ENCODE measurements at regions not wholly inside any gene's neighbourhood (a gene's known extent, or its start where the extent isn't known, plus 50 kb on each side); places are given as distances from the start of the nearest gene placed in this dataset.

GRCh38 chr4:173821876-173822275 lies 291.8 kb upstream of the HAND2 start:
- no peak for DNase-seq (ENCODE audit: low spot score)
- H3K27ac Mint-ChIP-seq = no peak overlapping the region
- H3K4me1 Mint-ChIP-seq (ENCODE audit: low read depth) = no peaks in the 10 kb centered on the region
- intact Hi-C loops (cut with micrococcal nuclease) = no loop called here
- no peaks in the 10 kb centered on the region for H3K36me3 Mint-ChIP-seq (ENCODE audit: low read depth)
- no peaks in the 10 kb centered on the region for H3K9me3 Mint-ChIP-seq
- no peaks in the 10 kb centered on the region for H3K27me3 Mint-ChIP-seq (ENCODE audit: insufficient read depth)
- H3K4me3 Mint-ChIP-seq = no peak overlapping the region

DNA sequence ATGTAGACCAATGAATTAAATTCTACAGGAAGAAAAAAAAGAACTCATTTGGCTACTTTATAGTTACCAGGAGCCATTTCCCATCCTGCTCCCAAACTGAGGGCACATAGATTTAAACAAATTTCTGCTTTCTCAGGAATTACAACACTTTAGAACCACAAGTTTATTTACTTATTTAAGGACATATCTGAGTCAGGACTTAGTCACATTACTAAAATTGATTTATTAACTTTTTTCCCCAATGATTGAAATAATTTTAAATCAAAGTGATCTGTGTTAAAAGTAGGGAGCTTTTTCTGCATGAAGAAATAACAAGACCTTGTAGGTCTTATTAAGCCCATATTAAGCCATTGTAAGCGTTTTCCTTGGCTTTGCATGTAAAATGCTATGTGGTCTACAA lies 291.0 kb upstream of the HAND2 start:
- Mint-ChIP-seq H3K36me3 (ENCODE audit: low read depth) (no peaks in the 10 kb centered on the region), H3K9me3 (no peaks in the 10 kb centered on the region), H3K27ac (no peak overlapping the region), H3K27me3 (ENCODE audit: insufficient read depth) (no peaks in the 10 kb centered on the region), H3K4me3 (no peak overlapping the region), H3K4me1 (ENCODE audit: low read depth) (no peaks in the 10 kb centered on the region)
- DNase-seq (ENCODE audit: low spot score) = no peak
- intact Hi-C loops (cut with micrococcal nuclease) = no loop called here

DNA sequence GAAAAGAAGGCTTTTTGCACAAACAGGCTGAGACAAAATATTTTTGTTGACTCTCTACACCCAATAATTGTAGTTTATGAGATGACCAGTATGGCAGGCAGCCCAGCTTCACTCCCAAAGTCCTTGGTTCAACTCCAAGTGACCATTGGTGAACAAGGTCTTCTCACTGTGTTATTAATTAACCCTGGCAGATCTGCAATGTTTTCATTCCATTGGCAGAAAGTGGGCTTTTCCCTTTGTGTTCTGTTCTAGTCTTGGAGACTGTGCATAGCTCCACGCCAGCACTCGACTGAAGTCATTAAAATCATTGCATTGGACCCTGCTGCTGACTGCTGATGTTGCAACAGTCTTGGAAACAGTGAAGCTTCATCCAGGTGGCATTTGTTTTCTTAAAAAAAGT lies 277.3 kb upstream of the HAND2 start:
- intact Hi-C loops (cut with micrococcal nuclease) = no loop called here
- no peak for DNase-seq (ENCODE audit: low spot score)
- Mint-ChIP-seq H3K4me1 (ENCODE audit: low read depth) (no peaks in the 10 kb centered on the region), H3K27me3 (ENCODE audit: insufficient read depth) (no peaks in the 10 kb centered on the region), H3K27ac (no peak overlapping the region), H3K4me3 (no peak overlapping the region), H3K36me3 (ENCODE audit: low read depth) (no peaks in the 10 kb centered on the region), H3K9me3 (no peaks in the 10 kb centered on the region)

DNA sequence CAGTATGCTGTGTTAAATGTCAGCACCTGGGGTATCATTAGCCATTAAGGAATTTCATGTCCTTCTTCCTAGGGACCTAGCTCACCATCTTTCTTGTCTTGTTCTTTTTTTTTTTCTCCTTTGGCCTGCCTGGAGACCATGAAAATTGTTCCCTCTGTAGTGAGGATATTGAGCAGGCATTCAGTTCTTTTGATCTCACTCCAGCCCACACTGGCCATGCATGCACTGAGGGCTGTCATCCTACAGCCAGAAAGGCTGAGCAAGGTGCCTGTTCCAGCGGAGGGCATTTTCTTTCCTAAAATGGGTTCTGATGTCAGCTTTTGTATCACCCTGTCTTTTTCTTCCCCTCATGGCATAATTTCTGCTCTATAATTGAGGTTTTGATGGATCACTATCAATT lies 275.9 kb upstream of the HAND2 start:
- no peaks in the 10 kb centered on the region for H3K27me3 Mint-ChIP-seq (ENCODE audit: insufficient read depth)
- no peaks in the 10 kb centered on the region for H3K4me1 Mint-ChIP-seq (ENCODE audit: low read depth)
- no peak for DNase-seq (ENCODE audit: low spot score)
- H3K9me3 Mint-ChIP-seq = no peaks in the 10 kb centered on the region
- H3K36me3 Mint-ChIP-seq (ENCODE audit: low read depth) = no peaks in the 10 kb centered on the region
- no peak overlapping the region for H3K4me3 Mint-ChIP-seq
- intact Hi-C loops (cut with micrococcal nuclease) = no loop called here
- H3K27ac Mint-ChIP-seq = no peak overlapping the region

DNA sequence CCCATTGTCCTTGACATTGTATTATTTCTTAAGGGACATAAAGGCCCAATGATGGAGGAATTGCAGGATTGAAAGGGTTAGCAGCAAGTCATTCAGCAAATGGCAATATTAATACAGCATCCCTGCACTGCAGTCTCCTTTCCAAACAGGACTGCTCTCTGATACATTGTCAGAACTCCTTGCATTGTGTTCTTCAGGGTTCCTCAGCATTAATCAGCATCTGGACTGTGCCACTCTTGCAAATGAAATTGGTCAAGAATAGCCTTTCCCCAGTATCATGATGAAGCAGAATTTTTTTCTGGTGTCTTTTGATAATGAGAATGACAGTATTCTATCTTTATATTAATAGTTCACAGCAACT lies 272.6 kb upstream of the HAND2 start:
- H3K36me3 Mint-ChIP-seq (ENCODE audit: low read depth) = no peaks in the 10 kb centered on the region
- no peaks in the 10 kb centered on the region for H3K27me3 Mint-ChIP-seq (ENCODE audit: insufficient read depth)
- H3K4me1 Mint-ChIP-seq (ENCODE audit: low read depth) = no peaks in the 10 kb centered on the region
- H3K9me3 Mint-ChIP-seq = no peaks in the 10 kb centered on the region
- DNase-seq (ENCODE audit: low spot score) = no peak
- intact Hi-C loops (cut with micrococcal nuclease) = no loop called here
- H3K27ac Mint-ChIP-seq = no peak overlapping the region
- H3K4me3 Mint-ChIP-seq = no peak overlapping the region

DNA sequence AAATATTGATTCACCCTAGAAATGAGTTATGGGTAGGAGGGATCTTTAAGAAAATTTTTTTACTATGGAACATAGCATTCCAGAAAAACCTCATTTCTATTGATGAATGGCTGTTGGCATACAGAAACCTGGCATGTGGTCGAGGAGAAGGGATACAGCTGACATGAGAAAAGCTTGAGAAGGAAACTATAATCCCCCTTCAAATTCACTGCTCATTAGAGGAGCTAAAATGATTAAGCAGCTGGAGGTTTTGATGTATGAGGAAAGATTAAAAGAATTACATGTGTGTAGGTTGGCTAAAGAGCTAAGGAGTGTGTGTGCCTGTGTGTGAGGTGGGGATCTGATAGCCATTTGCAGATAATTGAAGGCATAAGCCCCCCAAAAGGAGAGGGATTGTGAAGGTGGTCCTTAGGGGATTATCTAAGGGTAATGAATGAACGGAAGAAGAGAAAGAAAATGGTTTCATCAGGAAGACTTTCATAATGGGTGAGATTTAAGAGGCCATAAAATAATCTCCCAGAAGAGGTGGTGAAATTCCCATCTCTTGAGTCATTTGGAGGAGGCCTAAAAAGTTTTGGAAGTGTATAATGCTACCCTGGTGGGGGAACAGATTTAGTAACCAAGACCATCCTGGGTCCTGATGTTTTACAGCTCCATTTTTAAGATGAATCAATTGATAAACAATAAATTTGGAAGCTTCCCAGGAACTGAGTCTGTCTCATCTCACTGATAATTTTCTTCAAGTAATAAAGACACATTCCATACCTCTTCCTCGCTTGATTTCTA lies 272.0 kb upstream of the HAND2 start:
- no peaks in the 10 kb centered on the region for H3K36me3 Mint-ChIP-seq (ENCODE audit: low read depth)
- DNase-seq (ENCODE audit: low spot score) = no peak
- no peak overlapping the region for H3K4me3 Mint-ChIP-seq
- H3K27ac Mint-ChIP-seq = no peak overlapping the region
- H3K9me3 Mint-ChIP-seq = no peaks in the 10 kb centered on the region
- intact Hi-C loops (cut with micrococcal nuclease) = no loop called here
- H3K27me3 Mint-ChIP-seq (ENCODE audit: insufficient read depth) = no peaks in the 10 kb centered on the region
- no peaks in the 10 kb centered on the region for H3K4me1 Mint-ChIP-seq (ENCODE audit: low read depth)

DNA sequence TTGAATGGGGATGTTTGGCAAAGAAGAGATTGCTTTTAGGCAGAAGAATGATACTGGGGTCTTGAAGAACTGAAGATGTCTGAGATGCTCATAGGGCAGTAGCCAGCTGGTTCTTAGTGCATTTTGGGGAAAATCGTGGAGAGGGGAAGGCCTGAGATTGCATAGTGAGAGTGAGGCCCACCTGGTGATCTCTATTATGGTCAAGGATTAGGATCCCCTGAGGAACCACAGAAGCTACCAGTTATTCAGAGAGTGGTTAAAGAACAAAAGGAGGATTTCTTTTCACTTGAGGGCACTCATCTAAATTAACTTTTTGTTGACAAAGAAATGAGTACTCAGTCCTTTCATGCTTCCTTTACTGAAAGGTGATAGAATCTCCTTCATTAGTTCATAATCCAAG lies 271.3 kb upstream of the HAND2 start:
- H3K9me3 Mint-ChIP-seq = no peaks in the 10 kb centered on the region
- H3K4me3 Mint-ChIP-seq = no peak overlapping the region
- H3K36me3 Mint-ChIP-seq (ENCODE audit: low read depth) = no peaks in the 10 kb centered on the region
- DNase-seq (ENCODE audit: low spot score) = no peak
- H3K27me3 Mint-ChIP-seq (ENCODE audit: insufficient read depth) = no peaks in the 10 kb centered on the region
- H3K4me1 Mint-ChIP-seq (ENCODE audit: low read depth) = no peaks in the 10 kb centered on the region
- no peak overlapping the region for H3K27ac Mint-ChIP-seq
- intact Hi-C loops (cut with micrococcal nuclease) = no loop called here

GRCh38 chr4:173797296-173797695 lies 267.3 kb upstream of the HAND2 start:
- H3K4me1 Mint-ChIP-seq (ENCODE audit: low read depth) = no peaks in the 10 kb centered on the region
- H3K9me3 Mint-ChIP-seq = no peaks in the 10 kb centered on the region
- no peak for DNase-seq (ENCODE audit: low spot score)
- H3K36me3 Mint-ChIP-seq (ENCODE audit: low read depth) = no peaks in the 10 kb centered on the region
- H3K4me3 Mint-ChIP-seq = no peak overlapping the region
- no peaks in the 10 kb centered on the region for H3K27me3 Mint-ChIP-seq (ENCODE audit: insufficient read depth)
- intact Hi-C loops (cut with micrococcal nuclease) = no loop called here
- no peak overlapping the region for H3K27ac Mint-ChIP-seq

DNA sequence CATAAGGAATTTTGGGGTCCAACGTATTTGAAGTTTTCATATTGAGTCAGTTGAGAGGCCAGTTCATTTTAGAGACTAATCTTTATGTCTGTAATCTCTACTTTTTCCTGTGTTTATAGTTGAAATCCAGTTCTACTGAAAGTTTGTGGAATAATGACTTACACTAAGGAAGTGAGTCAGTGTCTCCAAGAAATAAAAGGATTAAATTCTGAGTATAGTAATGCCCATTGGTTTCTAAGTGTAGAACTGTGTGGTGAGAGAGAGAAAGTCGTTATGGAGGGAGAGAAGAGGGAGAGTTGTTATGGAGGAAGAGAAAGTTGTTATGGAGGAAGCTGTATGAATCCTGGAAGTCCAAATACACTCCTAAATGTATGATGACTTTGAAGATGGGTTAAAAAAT lies 264.6 kb upstream of the HAND2 start:
- H3K27ac Mint-ChIP-seq = no peak overlapping the region

DNA sequence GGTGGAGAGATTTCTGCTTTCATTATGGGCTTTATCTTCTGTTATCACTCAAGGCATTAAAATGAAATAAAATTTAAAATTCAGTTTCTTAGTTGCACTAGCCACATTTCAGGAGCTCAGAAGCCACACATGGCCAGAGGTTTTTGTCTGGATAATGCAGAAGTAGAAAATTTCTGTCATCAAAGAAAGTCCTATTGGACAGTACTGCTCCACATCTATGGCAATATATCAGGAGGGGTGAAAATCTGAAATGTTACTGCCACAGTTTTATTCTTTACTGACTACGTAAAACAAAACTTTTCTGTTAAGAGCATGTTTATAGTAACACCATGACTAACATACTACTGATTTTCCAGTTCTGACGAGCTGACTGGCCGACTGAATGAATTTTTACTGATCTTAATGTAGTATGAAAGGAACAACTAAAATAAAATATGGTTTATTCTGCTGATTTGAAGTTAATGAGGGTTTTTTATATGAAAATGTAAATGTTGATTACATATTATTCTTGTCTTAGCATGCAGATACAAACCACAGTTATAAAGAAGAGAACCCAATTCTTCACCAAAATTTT lies 264.0 kb upstream of the HAND2 start:
- no peaks in the 10 kb centered on the region for H3K36me3 Mint-ChIP-seq (ENCODE audit: low read depth)
- H3K9me3 Mint-ChIP-seq = no peaks in the 10 kb centered on the region
- H3K27me3 Mint-ChIP-seq (ENCODE audit: insufficient read depth) = no peaks in the 10 kb centered on the region
- H3K4me1 Mint-ChIP-seq (ENCODE audit: low read depth) = no peaks in the 10 kb centered on the region
- no peak overlapping the region for H3K4me3 Mint-ChIP-seq
- H3K27ac Mint-ChIP-seq = no peak overlapping the region
- no peak for DNase-seq (ENCODE audit: low spot score)
- intact Hi-C loops (cut with micrococcal nuclease) = no loop called here

More for the DNA sequence above, 264.6 kb upstream of the HAND2 start:
- Mint-ChIP-seq H3K9me3 (no peaks in the 10 kb centered on the region), H3K4me1 (ENCODE audit: low read depth) (no peaks in the 10 kb centered on the region), H3K4me3 (no peak overlapping the region), H3K36me3 (ENCODE audit: low read depth) (no peaks in the 10 kb centered on the region), H3K27me3 (ENCODE audit: insufficient read depth) (no peaks in the 10 kb centered on the region)
- intact Hi-C loops (cut with micrococcal nuclease) = no loop called here
- DNase-seq (ENCODE audit: low spot score) = no peak

DNA sequence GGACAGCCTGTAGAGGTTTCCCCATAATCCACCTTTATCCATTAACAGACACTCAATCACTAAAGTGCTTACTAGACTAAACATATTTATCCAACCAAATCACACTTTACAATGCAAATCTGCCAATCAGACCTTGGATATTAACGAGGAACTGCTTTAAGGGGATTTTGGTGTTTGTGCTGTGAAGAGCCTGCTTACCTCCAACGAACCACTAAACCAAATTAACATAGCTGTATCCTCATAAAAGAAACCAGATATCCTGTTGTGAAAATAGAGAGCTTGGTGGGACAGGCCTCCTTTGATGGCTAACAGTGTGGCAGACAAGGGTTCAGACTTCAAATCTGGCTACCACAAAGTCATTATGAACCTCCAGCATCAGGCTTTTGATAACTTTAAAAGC lies 252.6 kb upstream of the HAND2 start:
- intact Hi-C loops (cut with micrococcal nuclease) = no loop called here
- Mint-ChIP-seq H3K9me3 (peaks cover 9% of the 10 kb centered on the region), H3K27ac (no peak overlapping the region), H3K36me3 (ENCODE audit: low read depth) (no peaks in the 10 kb centered on the region), H3K4me3 (no peak overlapping the region), H3K27me3 (ENCODE audit: insufficient read depth) (peaks cover 2% of the 10 kb centered on the region), H3K4me1 (ENCODE audit: low read depth) (no peaks in the 10 kb centered on the region)
- no peak for DNase-seq (ENCODE audit: low spot score)

DNA sequence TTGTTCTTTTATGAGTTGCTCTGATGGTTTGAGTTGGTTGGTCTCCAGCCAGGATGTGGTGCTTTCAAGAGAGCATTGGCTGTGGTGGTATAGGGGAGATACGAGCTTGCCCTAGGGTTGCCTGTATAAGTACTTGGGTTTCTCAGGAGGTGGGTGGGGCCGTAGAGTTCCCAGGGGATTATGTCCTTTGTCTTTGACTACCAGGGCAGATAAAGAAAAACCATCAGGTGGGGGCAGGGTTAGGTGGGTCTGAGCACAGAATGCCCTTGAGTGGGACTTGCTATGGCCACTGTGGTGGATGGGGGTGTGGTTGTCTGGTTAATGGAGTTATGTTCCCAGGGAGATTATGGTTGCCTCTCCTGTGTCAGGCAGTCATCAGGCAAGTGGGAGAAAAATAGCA lies 247.9 kb upstream of the HAND2 start:
- H3K36me3 Mint-ChIP-seq (ENCODE audit: low read depth) = no peaks in the 10 kb centered on the region
- DNase-seq (ENCODE audit: low spot score) = no peak
- no peak overlapping the region for H3K4me3 Mint-ChIP-seq
- intact Hi-C loops (cut with micrococcal nuclease) = no loop called here
- peaks cover 2% of the 10 kb centered on the region for H3K27me3 Mint-ChIP-seq (ENCODE audit: insufficient read depth)
- no peak overlapping the region for H3K27ac Mint-ChIP-seq
- peaks cover 7% of the 10 kb centered on the region for H3K4me1 Mint-ChIP-seq (ENCODE audit: low read depth)
- peaks cover 7% of the 10 kb centered on the region for H3K9me3 Mint-ChIP-seq

DNA sequence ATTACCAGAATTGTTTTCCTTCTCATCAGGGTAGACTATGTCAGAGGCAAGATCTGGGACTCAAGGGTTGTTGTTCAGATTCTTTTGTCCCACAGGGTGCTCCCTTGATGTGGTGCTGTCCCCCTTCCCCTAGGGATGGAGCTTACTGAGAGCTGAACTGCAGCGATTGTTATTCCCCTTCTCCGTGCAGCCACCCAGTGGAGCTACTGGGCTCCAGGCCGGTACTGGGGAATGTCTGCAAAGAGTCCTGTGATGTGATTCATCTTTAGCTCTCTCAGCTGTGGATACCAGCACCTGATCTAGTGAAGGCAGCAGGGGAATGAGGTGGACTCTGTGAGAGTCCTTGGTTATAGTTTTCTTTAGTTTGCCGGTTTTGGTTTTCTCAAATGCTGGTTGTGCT lies 247.4 kb upstream of the HAND2 start:
- no peak overlapping the region for H3K27ac Mint-ChIP-seq
- no peak overlapping the region for H3K4me3 Mint-ChIP-seq
- H3K27me3 Mint-ChIP-seq (ENCODE audit: insufficient read depth) = peaks cover 2% of the 10 kb centered on the region
- H3K9me3 Mint-ChIP-seq = peaks cover 7% of the 10 kb centered on the region
- no peaks in the 10 kb centered on the region for H3K36me3 Mint-ChIP-seq (ENCODE audit: low read depth)
- intact Hi-C loops (cut with micrococcal nuclease) = no loop called here
- peaks cover 7% of the 10 kb centered on the region for H3K4me1 Mint-ChIP-seq (ENCODE audit: low read depth)
- no peak for DNase-seq (ENCODE audit: low spot score)

- H3K4me3 Mint-ChIP-seq = no peak overlapping the region
- H3K4me1 Mint-ChIP-seq (ENCODE audit: low read depth) = no peaks in the 10 kb centered on the region
- H3K36me3 Mint-ChIP-seq (ENCODE audit: low read depth) = no peaks in the 10 kb centered on the region
- peaks cover 2% of the 10 kb centered on the region for H3K9me3 Mint-ChIP-seq
- DNase-seq (ENCODE audit: low spot score) = no peak
- H3K27ac Mint-ChIP-seq = no peak overlapping the region
- H3K27me3 Mint-ChIP-seq (ENCODE audit: insufficient read depth) = no peaks in the 10 kb centered on the region
- intact Hi-C loops (cut with micrococcal nuclease) = no loop called here
Measured at GRCh38 chr4:173769568-173769967, 239.5 kb upstream of the HAND2 start.
